ENCODE measurements at regions not wholly inside any gene's neighbourhood (a gene's known extent, or its start where the extent isn't known, plus 50 kb on each side); places are given as distances from the start of the nearest gene placed in this dataset.

- no peak for TF ChIP-seq FOXK2 (IDR thresholded peaks at IDR 0.05)
- TF ChIP-seq CTBP1 (IDR thresholded peaks at IDR 0.05; ENCODE audit: borderline replicate concordance), result no peak
- no peak for TF ChIP-seq NFRKB (IDR thresholded peaks at IDR 0.05)
- no peak for TF ChIP-seq ARNT (IDR thresholded peaks at IDR 0.05)
Observed at GRCh38 chr3:30123224-30123623, 483.2 kb upstream of the TGFBR2 start.

All from HEK293T (cell line).